ENCODE measurements at regions not wholly inside any gene's neighbourhood (a gene's known extent, or its start where the extent isn't known, plus 50 kb on each side); places are given as distances from the start of the nearest gene placed in this dataset.

DNA sequence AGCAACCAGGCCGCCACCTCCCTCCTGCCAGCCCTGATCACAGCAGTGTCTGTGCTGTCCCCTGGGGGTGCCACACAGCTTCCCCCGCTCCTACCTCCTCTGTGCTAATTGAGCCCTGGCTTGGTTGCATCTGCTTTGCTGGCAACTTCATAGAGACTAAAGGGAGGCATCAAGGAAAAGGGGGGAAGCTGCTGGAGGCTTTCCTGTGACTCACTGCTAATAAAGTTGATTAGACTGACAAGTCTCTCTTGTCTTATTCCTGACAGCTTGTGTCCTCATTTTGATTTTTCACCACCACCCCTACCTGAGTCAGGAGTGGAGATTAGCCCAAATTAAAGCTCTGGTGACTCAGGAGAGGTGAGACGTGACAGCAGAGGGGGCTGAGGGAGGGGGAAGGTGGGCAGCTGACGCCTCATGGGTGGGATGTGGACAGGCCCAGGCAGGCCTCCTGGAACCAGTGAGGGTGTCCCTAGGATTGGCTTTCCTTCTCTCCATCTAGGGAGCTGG is 310.0 kb downstream of the CBLN1 start:
- Histone ChIP-seq H3K4me1 (ENCODE audit: insufficient read depth) (no peaks in the 10 kb centered on the region), H3K27me3 (no peaks in the 10 kb centered on the region), H3K27ac (no peak overlapping the region), H3K4me3 (no peak overlapping the region), H3K36me3 (no peaks in the 10 kb centered on the region), H3K9me3 (no peaks in the 10 kb centered on the region)
- TF ChIP-seq, protein P1, sequence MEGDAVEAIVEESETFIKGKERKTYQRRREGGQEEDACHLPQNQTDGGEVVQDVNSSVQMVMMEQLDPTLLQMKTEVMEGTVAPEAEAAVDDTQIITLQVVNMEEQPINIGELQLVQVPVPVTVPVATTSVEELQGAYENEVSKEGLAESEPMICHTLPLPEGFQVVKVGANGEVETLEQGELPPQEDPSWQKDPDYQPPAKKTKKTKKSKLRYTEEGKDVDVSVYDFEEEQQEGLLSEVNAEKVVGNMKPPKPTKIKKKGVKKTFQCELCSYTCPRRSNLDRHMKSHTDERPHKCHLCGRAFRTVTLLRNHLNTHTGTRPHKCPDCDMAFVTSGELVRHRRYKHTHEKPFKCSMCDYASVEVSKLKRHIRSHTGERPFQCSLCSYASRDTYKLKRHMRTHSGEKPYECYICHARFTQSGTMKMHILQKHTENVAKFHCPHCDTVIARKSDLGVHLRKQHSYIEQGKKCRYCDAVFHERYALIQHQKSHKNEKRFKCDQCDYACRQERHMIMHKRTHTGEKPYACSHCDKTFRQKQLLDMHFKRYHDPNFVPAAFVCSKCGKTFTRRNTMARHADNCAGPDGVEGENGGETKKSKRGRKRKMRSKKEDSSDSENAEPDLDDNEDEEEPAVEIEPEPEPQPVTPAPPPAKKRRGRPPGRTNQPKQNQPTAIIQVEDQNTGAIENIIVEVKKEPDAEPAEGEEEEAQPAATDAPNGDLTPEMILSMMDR (IDR thresholded peaks at IDR 0.05) = no peak
- TF ChIP-seq EP300 (IDR thresholded peaks at IDR 0.05) = no peak
- TF ChIP-seq POLR2A (IDR thresholded peaks at IDR 0.05) = no peak
- intact Hi-C loops (cut with DNase I) = loop anchor here in 1 of 4 donors (10.0 kb wide), 1 partner anchor 63 kb away; no protein-coding TSS in a partner anchor
- WGBS, 3 donors = 83 to 93% (median 88%) methylated on average over 4 of the region's 4 CpGs
- DNase-seq = no peak

DNA sequence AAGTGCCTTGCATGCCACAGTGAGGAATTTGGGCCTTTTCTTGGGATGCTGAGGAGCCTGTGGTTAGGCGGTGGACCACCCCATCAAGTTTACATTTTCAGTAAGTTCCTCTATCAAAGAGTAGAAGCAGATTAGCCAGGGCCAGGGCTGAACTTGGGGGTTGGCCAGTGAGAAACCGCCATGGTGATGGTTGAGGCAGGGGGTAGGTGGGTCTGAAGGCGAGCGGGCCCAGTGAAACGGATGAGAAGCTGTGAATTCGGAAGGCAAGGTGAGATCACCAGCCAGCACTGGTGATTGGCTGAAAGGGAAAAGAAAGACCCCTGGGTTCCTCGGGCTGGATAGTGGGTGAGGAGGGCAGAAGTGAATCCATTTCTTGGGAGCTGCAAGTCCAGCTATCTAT is 311.4 kb downstream of the CBLN1 start:
- TF ChIP-seq, protein P1 (IDR thresholded peaks at IDR 0.05) = no peak
- TF ChIP-seq EP300 (IDR thresholded peaks at IDR 0.05) = no peak
- TF ChIP-seq POLR2A (IDR thresholded peaks at IDR 0.05) = no peak
- intact Hi-C loops (cut with DNase I) = loop anchor here in 1 of 4 donors (10.0 kb wide), 1 partner anchor 65 kb away; no protein-coding TSS in a partner anchor
- Histone ChIP-seq H3K27ac (no peak overlapping the region), H3K9me3 (no peaks in the 10 kb centered on the region), H3K36me3 (no peaks in the 10 kb centered on the region), H3K4me1 (ENCODE audit: insufficient read depth) (no peaks in the 10 kb centered on the region), H3K27me3 (no peaks in the 10 kb centered on the region), H3K4me3 (no peak overlapping the region)
- WGBS, 3 donors = 91 to 92% (median 92%) methylated on average over 7 of the region's 7 CpGs
- no peak for DNase-seq

DNA sequence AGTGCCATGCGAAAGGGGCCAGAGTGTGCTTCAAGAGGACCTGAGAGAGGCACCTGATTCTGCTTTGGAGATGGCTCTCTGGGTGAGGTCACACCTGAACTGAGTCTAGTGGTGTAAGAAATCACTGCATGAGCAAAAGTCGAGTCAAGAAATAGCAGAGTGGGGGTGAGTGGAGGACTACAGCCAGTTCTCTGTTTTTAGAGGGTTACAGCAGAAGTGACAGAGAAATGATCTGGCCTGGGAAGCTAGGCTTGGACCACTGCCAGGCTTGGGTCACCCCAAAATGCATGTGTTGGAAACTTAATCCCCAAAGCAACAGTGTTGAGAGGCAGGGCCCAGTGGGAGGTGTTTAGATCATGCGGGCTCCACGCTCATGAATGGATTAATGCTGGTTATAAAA is 312.0 kb downstream of the CBLN1 start:
- Histone ChIP-seq H3K4me3 (no peak overlapping the region), H3K27ac (no peak overlapping the region), H3K27me3 (no peaks in the 10 kb centered on the region), H3K9me3 (no peaks in the 10 kb centered on the region), H3K4me1 (ENCODE audit: insufficient read depth) (no peaks in the 10 kb centered on the region), H3K36me3 (no peaks in the 10 kb centered on the region)
- intact Hi-C loops (cut with DNase I) = loop anchor here in 2 of 4 donors (5.0 to 10.0 kb wide), 2 partner anchors 65 to 1858 kb away; no protein-coding TSS in a partner anchor
- WGBS, 3 donors = 90 to 96% (median 93%) methylated on average over 4 of the region's 4 CpGs
- no peak for DNase-seq
- TF ChIP-seq, protein P1 (IDR thresholded peaks at IDR 0.05) = no peak
- TF ChIP-seq POLR2A (IDR thresholded peaks at IDR 0.05) (no peak), EP300 (IDR thresholded peaks at IDR 0.05) (no peak)

DNA sequence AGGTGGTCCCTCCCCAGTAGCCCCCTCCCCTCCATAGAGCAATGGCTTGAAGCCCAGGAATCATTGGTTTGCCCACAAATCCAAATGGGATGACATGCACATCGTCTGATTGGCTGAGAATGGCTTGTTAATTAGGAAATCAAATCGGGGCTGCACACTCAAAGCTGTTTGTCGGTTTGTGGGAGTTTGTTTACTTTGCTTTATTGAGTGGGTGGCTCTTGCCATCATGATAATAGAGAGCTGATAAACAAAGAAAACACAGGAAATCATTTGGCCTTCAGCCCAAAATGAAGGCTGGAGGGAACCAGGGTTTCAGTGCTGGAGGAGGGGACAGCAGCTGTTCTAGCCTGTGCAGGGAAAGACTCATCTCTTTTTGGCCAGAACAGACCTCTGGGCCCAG is 316.3 kb downstream of the CBLN1 start:
- 17 to 20% (median 17%) methylated on average over 3 of the region's 3 CpGs for WGBS, 3 donors
- no peak for TF ChIP-seq EP300 (IDR thresholded peaks at IDR 0.05)
- TF ChIP-seq POLR2A (IDR thresholded peaks at IDR 0.05) = no peak
- TF ChIP-seq, protein P1 (IDR thresholded peaks at IDR 0.05) = no peak
- intact Hi-C loops (cut with DNase I) = loop anchor here in 1 of 4 donors (5.0 kb wide), 1 partner anchor 1862 kb away; no protein-coding TSS in a partner anchor
- Histone ChIP-seq H3K27ac (no peak overlapping the region), H3K4me3 (no peak overlapping the region), H3K4me1 (ENCODE audit: insufficient read depth) (no peaks in the 10 kb centered on the region), H3K27me3 (no peaks in the 10 kb centered on the region), H3K9me3 (no peaks in the 10 kb centered on the region), H3K36me3 (no peaks in the 10 kb centered on the region)
- no peak for DNase-seq

Data from ovary (tissue), 7 donors.